Loucy (cell line): ENCODE measurements at regions not wholly inside any gene's neighbourhood (a gene's known extent, or its start where the extent isn't known, plus 50 kb on each side); places are given as distances from the start of the nearest gene placed in this dataset.

ENCODE experiments used
- EZH2phosphoT487 ChIP-seq: fragments of 200-600 bp; IDR thresholded peaks from 2 replicates; pipeline ENCODE4 v1.6.1; 2018; ENCODE audit warnings: antibody characterized with exemption, mild to moderate bottlenecking, moderate library complexity, borderline replicate concordance
- TF ChIP-seq, protein P1 (sequence below): fragments of 200-600 bp; sonication (generic); conservative IDR thresholded peaks from 2 replicates; pipeline ENCODE4 v1.5.1; 2014; ENCODE audit warnings: mild to moderate bottlenecking, antibody characterized with exemption, low read length

DNA sequence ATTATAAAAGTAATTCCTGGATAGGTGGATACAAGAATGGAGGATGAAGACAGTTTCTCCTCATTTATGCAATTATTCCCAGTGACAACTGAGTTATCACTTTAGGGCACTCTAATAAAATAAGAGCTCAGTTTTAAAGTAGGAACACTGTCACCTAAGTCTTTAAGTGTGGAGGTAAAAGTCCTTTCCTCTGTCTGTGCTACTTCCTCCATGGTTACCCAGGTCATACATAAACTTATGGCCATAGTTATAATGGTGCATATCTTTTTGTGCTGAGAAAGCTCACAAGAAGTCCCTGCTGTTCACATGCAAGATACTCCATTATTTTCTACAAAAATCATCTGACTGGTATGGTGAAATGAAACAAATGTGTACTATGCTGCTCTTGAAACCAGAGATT lies 1093.6 kb downstream of the IGSF11 start:
- TF ChIP-seq, protein P1, sequence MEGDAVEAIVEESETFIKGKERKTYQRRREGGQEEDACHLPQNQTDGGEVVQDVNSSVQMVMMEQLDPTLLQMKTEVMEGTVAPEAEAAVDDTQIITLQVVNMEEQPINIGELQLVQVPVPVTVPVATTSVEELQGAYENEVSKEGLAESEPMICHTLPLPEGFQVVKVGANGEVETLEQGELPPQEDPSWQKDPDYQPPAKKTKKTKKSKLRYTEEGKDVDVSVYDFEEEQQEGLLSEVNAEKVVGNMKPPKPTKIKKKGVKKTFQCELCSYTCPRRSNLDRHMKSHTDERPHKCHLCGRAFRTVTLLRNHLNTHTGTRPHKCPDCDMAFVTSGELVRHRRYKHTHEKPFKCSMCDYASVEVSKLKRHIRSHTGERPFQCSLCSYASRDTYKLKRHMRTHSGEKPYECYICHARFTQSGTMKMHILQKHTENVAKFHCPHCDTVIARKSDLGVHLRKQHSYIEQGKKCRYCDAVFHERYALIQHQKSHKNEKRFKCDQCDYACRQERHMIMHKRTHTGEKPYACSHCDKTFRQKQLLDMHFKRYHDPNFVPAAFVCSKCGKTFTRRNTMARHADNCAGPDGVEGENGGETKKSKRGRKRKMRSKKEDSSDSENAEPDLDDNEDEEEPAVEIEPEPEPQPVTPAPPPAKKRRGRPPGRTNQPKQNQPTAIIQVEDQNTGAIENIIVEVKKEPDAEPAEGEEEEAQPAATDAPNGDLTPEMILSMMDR: no peak
- no peak for TF ChIP-seq EZH2phosphoT487
